HG03565 (cell line): ENCODE measurements at regions not wholly inside any gene's neighbourhood (a gene's known extent, or its start where the extent isn't known, plus 50 kb on each side); places are given as distances from the start of the nearest gene placed in this dataset.

Experiments used
- ATAC-seq: cut with Tn5 transposase; IDR thresholded peaks from one replicate; pipeline ENCODE4 v1.9.1; 2021; ENCODE audit warnings: mild to moderate bottlenecking, moderate library complexity; ENCODE audit not compliant: unreplicated experiment

DNA sequence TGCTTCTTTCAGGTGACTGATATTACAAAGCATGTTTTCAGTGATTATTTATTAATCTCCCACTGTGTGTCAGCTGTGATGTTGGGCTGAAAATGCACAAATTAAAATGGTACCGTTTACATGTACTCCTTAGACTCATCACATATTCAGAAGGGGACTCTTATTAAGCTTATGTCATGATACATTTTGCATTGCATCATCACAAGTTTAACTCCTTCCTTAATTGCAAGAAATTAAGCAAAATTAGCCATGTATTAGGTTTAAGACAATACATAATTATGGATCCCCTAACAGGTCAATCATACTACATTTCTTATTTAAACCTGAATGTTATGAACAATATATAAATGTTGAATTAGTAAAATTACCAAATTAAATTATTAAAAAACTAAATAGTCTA is 899.1 kb downstream of the TMEM182 start:
- no peak for ATAC-seq

DNA sequence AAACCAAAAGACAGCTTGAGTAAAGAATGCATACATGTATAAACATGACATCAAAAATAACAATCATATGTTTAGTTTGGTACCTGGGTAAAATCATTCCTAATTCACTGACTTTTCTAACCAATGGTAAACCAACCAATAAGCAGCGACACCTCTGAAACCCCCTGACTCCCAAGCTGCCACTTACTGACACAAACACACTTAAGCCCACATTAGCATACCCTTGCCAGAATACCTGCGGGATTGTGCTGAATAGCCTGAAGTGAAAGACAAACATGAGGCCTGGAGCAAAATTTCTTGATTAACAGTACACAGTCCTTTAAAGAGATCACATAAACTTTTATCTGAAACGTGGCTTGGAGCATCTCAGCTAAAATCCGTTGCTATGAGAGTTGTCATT is 902.9 kb downstream of the TMEM182 start:
- ATAC-seq: no peak

DNA sequence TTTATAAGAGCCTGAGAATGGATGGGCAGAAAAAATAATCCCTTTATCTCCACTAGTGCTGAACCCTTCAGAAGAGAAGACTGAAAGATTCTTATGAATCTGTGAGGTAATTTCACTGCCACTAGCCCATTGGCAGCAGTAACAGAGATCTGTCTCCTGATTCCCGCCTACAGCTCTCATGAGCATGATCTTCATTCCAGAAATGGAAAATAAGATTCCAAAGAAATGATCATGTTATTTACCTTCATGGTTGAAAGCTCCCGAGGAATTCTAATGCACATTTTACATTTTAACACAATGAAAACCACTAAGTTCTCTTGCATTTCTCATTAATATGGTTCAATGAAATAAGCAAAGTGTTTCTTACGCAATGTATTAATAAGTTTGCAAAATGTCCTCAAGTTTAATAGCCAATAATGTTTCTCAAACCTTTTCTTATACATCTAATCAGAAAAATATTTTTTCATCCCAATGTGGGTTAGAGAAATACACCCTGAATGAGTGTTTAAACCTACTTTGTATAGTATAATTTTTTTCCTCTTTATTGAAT is 905.6 kb downstream of the TMEM182 start:
- ATAC-seq: no peak

DNA sequence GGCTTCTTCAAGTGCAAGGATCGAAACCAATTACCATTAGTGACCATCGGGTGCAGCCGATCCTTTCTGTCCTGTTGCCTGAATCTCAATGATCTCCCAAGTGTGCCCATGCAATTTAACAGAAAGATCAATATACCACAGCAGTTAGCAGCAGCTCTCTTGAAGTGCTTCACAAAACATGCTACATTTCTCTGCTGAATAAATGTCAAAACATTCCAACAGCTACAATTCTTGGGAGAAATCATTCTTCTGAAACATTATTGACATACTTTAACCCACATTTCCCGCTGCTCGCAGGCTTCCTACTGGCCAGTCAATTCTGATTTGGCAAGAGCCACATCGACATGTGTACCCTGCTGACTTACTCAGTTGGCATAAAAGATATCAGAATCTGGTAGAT is 907.7 kb downstream of the TMEM182 start:
- ATAC-seq: no peak
